ENCODE measurements at regions not wholly inside any gene's neighbourhood (a gene's known extent, or its start where the extent isn't known, plus 50 kb on each side); places are given as distances from the start of the nearest gene placed in this dataset.
"Not testable (repeated sequence)": the region's sequence is repeated elsewhere in the genome, so short reads cannot be mapped to it uniquely, and the experiment has no call there.

- no peak for DNase-seq
Observed at GRCh38 chr13:61965756-61966155, 550.1 kb upstream of the PCDH20 start.

GRCh38 chr13:61960981-61961380, 545.3 kb upstream of the PCDH20 start:
- no peak for DNase-seq

GRCh38 chr13:61954092-61954491, 538.4 kb upstream of the PCDH20 start:
- DNase-seq, result no peak

- no peak for DNase-seq
Observed at GRCh38 chr13:61950828-61951227, 535.2 kb upstream of the PCDH20 start.

- DNase-seq, result no peak
Observed at GRCh38 chr13:61944329-61944929, 528.8 kb upstream of the PCDH20 start.

GRCh38 chr13:61935710-61936109, 520.1 kb upstream of the PCDH20 start:
- DNase-seq, result no peak

- no peak for DNase-seq
Observed at GRCh38 chr13:61927648-61928047, 512.0 kb upstream of the PCDH20 start.

GRCh38 chr13:61918841-61919240, 503.2 kb upstream of the PCDH20 start:
- no peak for DNase-seq

- no peak for DNase-seq
Observed at GRCh38 chr13:61916483-61916882, 500.8 kb upstream of the PCDH20 start.

GRCh38 chr13:61913183-61913582, 497.5 kb upstream of the PCDH20 start:
- DNase-seq, result no peak

- DNase-seq, result no peak
Observed at GRCh38 chr13:61908906-61909615, 493.4 kb upstream of the PCDH20 start.

GRCh38 chr13:61905054-61905453, 489.4 kb upstream of the PCDH20 start:
- no peak for DNase-seq

GRCh38 chr13:61901946-61902541, 486.4 kb upstream of the PCDH20 start:
- DNase-seq, result no peak

GRCh38 chr13:61900033-61900432, 484.4 kb upstream of the PCDH20 start:
- DNase-seq, result no peak

- DNase-seq, result no peak
Observed at GRCh38 chr13:61898207-61898606, 482.6 kb upstream of the PCDH20 start.

GRCh38 chr13:61891401-61891800, 475.8 kb upstream of the PCDH20 start:
- no peak for DNase-seq

- no peak for DNase-seq
Observed at GRCh38 chr13:61884830-61885229, 469.2 kb upstream of the PCDH20 start.

- peak; percentile 3 for DNase-seq
Observed at GRCh38 chr13:61880578-61881283, 465.1 kb upstream of the PCDH20 start.

GRCh38 chr13:61878565-61878964, 462.9 kb upstream of the PCDH20 start:
- not testable (repeated sequence) for DNase-seq

GRCh38 chr13:61874970-61875579, 459.4 kb upstream of the PCDH20 start:
- no peak for DNase-seq

GRCh38 chr13:61873717-61874116, 458.1 kb upstream of the PCDH20 start:
- DNase-seq, result no peak

- DNase-seq, result no peak
Observed at GRCh38 chr13:61857198-61857597, 441.5 kb upstream of the PCDH20 start.

- DNase-seq, result no peak
Observed at GRCh38 chr13:61852116-61852619, 436.5 kb upstream of the PCDH20 start.

Measured in NCI-H1694 treated with DMSO at 0.1 percent for 48 hours (cell line).